GM18519 (cell line): ENCODE measurements at regions not wholly inside any gene's neighbourhood (a gene's known extent, or its start where the extent isn't known, plus 50 kb on each side); places are given as distances from the start of the nearest gene placed in this dataset.
"Not testable (repeated sequence)": the region's sequence is repeated elsewhere in the genome, so short reads cannot be mapped to it uniquely, and the experiment has no call there.

ENCODE experiments used
- ATAC-seq: cut with Tn5 transposase; IDR thresholded peaks from one replicate; pipeline ENCODE4 v1.9.1; 2021; ENCODE audit warnings: mild to moderate bottlenecking, moderate library complexity; ENCODE audit not compliant: unreplicated experiment, low FRiP score

DNA sequence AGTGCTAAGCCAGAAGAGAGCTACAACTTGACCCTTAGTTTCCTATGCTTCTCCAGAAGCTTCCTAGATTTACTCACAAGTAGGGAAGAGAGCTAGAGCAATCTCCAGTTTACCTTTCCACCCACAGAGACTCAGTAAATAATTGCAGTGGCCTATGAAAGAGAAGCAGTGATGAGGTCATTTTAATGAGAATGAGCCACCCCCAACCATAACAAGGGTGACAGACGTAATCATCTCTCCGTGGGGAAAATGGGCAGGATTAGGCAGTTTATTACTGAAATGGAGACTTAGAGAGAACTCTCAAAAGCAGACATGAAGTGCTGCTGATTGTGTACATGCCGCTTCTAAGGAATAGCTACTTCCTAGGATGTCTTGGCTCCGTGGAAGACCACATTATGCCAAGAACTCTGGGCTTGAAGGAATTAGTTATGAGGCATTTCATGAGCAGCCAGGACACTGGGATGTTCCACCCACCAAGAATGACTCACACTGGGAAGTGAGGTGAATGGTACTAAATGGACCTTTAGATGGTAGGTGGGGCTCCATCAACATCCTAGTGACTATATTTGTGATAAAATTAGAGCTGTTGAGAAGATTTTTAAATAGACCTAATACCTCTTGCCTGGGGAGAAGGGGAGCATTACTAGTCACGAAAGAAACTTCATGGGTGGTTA lies 160.9 kb downstream of the EDEM1 start:
- ATAC-seq: no peak

DNA sequence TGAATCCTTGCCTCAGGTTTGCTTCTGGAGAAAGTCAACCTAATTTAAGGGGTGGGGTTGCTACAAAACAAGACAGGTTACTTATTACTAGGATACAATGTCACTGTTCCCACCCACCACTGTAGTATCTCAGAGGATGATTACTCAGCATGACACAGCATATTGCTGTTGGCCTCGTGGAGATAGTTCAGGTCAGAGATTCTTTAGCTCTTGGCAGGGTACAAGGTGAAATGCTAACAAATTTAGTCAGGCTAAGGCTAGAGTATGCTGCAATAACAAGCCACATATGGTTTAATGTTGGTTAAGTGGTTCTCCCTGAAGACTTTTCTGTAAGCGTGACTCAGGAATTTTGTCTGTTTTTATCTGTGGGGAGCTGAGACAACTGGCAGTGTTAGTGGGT lies 161.8 kb downstream of the EDEM1 start:
- ATAC-seq: no peak

DNA sequence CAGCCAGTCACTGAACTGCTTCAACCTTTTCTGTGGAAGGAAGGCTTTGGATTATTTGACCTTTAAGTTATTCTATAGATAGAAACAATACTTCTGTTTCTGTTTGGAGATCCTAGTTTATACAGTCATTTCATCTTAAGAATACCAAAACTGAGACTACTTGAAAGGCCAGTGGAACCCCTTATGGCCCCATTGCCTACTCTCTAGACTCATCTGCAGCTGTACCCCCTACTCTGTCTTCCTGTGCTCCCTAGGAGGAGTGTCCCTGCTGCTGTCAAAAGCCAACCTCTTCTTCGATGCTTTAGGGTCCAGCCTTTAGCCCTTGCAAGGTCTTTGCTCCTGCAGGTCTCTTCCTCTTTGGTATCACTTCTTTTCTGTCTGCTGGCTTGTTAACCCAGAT lies 169.6 kb downstream of the EDEM1 start:
- no peak for ATAC-seq

DNA sequence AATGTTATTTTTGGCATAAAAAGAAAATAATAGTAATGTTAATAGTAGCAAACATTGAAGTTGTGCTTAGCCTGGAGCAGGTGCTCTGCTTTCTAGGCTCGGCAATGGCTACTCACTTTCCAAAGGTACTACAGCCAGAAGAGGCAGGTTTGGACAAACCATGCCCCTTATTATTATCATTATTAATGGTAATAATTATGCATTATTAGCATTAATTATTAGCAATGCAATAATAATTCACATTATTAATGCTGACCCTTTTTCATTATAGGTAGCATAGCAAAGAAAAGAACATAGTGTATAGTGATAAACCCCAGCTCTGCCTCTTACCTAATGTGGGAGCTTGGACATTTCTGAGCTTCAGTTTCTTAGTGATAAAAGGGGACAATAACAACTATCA lies 171.4 kb downstream of the EDEM1 start:
- ATAC-seq: no peak

DNA sequence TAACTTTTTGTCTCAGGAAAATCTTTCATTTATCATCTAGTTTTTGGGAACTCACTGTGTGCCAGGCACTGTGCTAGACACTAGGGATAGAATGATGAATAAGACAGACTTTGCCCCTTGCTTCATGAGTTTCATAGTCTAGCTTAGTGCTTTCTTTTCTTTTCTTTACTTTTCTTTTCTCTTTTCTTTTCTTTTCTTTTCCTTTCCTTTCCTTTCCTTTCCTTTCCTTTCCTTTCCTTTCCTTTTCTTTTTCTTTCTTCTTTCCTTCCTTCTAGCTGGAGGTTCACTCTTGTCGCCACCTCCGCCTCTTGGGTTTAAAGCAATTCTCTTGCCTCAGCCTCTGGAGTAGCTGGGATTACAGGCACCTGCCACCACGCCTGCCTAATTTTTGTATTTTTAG lies 172.9 kb downstream of the EDEM1 start:
- no peak for ATAC-seq

DNA sequence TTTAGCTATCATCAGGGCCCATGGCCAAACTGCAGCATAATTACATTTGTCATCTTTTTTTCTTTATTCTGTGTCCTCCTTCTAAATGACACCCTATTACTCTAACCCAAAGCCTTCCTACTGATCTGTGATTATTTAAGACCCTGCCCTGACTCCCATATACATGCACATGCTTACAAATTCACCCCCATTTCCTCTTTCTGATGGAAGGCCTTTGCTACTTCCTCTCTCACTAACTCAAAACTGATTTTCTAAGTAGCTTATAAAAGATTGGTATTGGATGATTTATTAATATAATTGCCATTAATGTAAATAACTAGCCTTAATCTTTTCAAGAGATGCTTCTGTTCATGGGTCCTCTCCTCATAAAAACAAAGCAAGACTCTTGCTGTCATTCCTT lies 179.2 kb downstream of the EDEM1 start:
- no peak for ATAC-seq

DNA sequence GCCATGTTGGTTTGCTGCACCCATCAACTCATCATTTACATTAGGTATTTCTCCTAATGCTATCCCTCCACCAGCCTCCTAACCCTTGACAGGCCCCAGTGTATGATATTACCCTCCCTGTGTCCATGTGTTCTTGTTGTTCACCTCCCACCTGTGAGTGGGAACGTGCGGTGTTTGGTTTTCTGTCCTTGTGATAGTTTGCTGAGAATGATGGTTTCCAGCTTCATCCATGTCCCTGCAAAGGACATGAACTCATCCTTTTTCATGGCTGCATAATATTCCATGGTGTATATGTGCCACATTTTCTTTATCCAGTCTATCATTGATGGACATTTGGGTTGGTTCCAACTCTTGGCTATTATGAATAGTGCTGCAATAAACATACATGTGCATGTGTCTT lies 184.0 kb downstream of the EDEM1 start:
- not testable (repeated sequence) for ATAC-seq

DNA sequence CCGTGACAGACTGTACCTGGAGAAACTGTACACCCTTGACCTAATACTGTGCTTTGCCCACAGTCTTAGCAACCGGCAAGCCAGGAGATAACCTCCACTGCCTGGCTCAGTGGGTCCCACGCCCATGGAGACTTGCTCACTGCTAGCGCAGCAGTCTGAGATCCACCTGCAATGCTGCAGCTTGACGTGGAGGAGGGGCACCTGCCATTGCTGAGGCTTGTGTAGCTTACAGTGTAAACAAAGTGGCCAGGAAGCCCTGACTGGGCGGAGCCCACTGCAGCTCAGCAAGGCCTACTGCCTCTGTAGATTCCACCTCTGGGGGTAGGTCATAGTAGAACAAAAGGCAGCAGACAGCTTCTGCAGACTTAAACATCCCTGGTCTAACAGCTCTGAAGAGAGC lies 189.3 kb downstream of the EDEM1 start:
- no peak for ATAC-seq

DNA sequence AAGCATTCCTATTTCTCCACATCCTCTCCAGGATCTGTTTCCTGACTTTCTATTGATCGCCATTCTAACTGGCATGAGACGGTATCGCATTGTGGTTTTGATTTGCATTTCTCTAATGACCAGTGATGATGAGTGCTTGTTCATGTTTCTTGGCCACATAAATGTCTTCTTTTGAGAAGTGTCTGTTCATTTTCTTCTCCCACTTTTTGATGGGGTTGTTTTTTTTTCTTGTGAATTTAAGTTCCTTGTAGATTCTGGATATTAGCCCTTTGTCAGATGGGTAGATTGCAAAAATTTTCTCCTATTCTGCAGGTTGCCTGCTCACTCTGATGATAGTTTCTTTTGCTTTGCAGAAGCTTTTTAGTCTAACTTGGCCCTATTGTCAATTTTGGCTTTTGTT lies 191.8 kb downstream of the EDEM1 start:
- not testable (repeated sequence) for ATAC-seq

DNA sequence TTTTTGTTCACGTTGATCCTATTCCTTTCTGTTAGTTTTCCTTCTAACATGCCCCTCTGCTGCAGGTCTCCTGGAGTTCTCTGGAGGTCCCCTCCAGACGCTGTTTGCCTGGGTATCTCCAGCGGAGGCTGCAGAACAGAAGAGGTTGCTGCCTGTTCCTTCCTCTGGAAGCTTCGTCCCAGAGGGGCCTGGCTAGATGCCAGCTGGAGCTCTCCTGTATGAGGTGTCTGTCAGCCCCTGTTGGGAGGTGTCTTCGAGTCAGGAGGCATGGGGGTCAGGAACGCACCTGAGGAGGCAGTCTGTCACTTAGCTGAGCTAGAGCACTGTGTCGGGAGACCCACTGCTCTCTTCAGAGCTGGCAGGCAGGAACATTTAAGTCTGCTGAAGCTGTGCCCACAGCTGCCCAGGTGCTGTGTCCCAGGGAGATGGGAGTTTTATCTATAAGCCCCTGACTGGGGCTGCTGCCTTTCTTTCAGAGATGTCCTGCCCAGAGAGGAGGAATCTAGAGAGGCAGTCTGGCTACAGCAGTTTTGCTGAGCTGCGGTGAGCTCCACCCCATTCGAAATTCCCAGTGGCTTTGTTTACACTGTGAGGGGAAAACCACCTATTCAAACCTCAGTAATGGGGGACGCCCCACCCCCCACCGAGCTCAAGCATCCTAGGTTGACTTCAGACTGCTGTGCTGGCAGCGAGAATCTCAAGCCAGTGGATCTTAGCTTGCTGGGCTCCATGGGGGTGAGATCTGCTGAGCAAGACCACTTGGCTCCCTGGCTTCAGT lies 196.2 kb downstream of the EDEM1 start:
- ATAC-seq: not testable (repeated sequence)

DNA sequence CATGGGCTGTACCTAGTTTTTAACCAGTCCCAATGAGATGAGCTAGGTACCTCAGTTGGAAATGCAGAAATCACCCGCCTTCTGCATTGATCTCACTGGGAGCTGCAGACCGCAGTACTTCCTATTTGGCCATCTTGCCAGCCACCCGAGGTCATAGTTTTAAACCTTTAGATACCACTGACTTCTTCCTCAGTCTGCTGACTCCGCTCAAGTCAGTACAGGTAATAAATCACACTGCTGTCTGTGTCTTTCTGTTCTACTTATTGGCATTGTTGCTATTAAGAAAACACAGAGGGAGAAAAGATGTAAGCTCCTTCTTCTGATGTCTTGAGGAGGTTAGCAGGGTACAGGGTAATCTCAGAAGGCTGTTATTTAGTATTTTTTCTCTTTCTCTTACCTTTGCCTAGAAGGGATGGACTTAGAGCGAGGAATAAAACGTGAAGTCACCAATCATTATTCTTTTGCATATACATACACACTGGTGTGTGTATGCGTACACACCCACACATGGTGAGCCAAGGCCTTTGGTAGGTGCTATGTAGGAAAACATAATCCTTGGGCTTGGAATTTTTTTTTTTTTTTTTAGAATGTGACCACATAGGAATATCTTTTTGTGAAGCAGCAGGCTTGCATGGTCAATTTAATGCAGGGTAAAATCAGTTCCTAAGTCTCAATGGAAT lies 197.2 kb downstream of the EDEM1 start:
- ATAC-seq: no peak

DNA sequence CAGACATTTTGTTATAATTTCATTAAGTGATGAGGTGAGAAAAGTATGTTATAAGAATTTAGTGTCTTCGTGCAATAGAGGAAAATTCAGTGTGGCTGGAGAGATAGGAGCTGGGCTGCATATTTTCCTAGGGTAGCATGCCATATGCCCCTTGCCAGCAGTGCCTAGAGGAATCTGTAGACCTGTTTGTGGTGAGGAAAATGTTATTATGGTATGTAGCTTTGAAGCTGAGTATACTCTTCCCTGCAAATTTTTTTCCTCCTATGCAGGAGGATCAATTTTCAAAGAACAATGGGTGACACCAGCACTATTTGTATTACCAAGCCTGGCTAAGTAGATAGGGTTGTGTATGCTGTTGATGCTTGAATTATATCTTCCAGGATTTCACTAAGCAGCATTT lies 200.6 kb downstream of the EDEM1 start:
- no peak for ATAC-seq

DNA sequence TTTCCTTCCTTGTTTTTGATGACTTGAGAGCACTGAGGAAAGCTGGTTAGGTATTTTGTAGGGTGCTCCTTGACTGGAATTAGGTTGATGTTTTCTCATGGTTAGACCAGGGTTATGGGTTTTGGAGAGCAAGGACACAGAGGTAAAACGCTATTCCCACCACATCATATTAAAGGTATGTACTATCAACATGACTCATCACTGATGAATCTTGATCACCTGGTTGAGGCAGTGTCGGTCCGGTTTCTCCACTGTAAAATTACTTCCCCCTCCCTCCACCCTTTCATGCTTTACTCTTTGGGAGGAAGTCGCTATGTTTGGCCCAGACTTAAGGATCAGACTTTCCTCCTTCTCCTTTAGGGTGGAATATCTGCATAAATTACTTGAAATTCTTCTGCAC lies 201.6 kb downstream of the EDEM1 start:
- ATAC-seq: no peak

DNA sequence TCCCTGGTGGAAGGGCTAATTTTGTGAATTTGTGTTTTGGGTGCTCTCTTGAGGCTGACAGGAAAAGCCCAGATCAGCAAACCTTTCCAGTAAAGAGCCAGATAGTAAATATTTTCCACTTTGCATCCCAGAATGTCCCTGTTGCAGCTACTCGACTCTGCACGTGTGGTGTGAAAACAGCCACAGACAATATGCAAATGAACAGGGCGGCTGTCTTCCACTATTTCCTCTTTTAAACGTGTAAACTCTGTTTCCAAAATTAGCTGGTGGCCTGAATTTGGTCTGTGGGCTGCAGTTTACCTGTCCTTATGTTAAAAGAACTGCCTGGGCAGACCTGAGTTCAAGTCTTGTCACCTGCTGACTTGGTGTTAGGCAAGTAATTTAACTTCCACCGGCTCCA lies 202.7 kb downstream of the EDEM1 start:
- no peak for ATAC-seq

DNA sequence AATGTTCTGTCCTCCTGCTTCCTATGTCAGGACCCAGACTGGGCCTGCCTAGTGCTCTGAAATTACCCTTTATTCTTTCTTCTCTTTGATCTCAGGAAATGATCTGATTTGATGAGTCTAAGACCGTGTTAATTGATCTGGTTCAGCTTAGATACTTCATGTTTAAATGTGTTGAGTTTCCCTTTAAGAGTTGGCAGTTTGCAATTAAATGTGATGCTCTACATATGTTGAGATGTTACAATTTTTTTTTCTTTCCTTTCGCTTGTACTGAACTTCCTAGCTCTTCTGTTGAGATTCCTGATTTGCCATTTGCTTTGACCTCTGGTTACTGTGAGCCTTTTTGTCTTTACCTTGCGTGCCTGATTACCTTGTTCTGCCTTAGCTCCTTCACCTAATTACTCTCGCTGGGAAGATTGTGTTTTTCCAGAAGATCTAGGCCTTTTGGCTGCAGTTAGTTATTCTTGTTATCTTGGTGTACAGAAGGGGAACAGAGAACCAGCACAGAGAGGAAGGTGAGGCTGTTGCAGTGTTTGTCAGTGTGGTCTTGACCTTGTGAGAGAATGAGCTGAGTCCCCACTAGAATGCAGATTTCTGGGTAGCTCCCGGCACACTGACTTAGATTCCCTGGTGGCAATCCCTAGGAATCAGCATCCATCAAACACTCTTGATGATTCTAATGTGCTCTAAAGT lies 203.6 kb downstream of the EDEM1 start:
- no peak for ATAC-seq

DNA sequence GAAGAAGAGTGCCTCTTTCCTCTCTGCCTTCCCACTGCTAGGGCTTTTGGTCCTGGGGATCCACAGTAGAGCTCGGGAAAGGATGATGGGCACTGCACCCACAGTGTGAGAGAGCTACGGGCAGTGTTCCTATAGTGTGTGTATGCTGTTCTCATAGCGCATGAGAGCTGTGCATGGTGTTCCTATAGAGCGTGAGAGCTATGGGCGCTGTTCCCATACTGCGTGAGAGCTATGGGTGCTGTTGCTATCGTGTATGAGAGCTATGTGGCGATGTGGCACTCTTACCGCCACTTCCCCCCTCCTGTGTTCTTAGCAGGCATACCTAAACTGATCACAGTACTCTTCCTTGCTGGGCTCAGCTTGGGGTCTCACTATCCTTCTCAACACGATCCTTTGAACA lies 213.5 kb downstream of the EDEM1 start:
- no peak for ATAC-seq

DNA sequence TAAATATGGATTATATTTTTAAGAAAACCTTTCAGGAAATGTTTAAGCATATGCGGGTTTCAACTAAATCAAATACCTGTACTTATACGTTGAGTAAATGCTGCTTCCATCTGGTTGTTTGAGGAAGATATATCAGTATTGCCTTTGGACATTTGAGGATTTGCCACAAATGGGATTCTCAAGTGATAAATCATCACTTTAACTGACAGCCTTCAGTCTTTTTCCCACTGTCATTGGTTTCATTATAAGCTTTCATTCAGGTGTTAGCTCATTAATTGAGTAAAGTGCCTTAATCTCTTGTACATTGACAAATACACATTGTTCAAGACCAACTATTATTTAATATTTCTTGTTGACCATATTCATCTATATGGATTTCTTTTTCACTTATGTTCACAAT lies 217.2 kb downstream of the EDEM1 start:
- ATAC-seq: no peak

DNA sequence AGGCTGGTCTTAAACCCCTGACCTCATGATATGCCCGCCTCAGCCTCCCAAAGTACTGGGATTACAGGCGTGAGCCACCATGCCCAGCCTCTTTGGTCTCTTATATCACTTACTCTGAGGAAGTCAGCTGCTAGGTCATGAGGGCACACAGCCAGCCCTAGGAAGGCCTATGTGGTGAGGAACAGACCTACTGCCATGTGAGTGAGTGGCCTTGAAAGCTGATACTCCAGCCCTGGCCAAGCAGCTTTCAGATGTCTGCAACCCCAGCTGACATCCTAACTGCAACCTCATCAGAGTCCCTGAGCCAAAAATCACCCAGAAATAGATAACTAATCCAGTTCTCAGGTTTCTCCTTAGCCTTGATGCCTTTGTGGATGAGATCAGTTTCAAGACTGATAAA lies 224.3 kb downstream of the EDEM1 start:
- ATAC-seq: no peak

DNA sequence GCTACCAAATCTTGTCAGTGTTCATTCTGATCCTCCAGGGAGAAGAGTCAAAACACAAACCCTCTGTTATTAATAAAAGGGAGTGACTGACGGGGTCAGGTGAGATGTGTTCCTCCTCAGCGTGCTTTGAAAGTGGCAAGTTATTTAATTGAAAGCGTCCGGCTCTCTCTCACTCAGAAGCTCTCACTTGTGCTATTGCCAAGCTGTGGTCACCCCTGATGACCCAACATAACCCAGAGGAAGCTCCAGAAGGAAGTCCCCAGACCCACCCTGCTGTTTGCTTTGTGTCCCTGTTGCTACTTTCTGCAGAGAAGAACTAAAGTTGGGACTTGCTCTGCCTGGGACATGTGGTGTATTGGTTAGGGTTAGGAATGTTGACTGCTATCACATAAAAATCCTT lies 235.6 kb downstream of the EDEM1 start:
- no peak for ATAC-seq

DNA sequence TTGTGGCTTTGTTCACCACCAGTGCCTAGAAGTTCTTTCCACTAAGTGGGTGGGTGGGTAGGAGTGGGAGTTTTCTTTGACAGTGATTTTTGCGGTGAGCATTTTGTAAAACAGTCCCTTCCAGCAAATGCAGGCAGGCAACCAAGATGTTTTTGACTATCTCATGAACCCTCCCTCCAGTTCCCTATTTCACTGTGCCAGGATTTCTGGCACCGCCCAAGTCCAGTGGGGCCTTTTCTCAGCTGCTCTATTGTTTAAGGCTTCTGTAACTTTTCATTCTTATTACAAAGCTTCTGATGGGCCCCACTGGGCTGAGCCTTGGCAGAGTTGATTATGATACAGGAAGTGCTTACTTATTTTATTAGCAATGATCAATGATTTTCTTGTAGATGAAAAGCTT lies 236.0 kb downstream of the EDEM1 start:
- no peak for ATAC-seq

DNA sequence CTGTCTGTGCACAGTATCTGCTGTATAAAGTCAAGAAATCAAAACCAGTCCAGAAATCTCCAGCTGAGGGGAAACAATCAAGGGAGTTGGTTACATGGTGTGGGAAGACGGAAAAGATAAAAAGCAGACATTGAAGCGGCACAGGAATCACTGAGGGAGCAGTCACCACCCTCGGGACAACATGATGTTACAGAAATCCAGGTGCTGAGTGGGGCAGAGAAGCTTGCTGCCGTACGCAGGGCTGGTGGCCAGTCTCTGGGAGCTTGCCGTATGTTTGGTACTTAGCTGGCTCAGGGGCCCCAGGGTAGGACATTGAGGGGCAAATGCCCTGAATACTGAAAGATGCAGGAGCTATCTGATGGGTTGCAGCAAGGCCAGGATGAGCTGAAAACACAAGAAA lies 237.9 kb downstream of the EDEM1 start:
- ATAC-seq: no peak
